Glutamatergic neuron (in vitro differentiated cells): ENCODE measurements at regions not wholly inside any gene's neighbourhood (a gene's known extent, or its start where the extent isn't known, plus 50 kb on each side); places are given as distances from the start of the nearest gene placed in this dataset.

ENCODE experiments used
- DNase-seq: peaks from one replicate; pipeline ENCODE4 v3.0.0; 2022
- H3K27ac Mint-ChIP-seq: one replicate; pipeline ENCODE4 v1.8.0; 2020; ENCODE audit warnings: mild to moderate bottlenecking, mixed read lengths, inconsistent platforms; ENCODE audit not compliant: unreplicated experiment
- H3K27me3 Mint-ChIP-seq: one replicate; pipeline ENCODE4 v1.8.0; 2020; ENCODE audit warnings: mild to moderate bottlenecking, moderate library complexity, mixed read lengths, inconsistent platforms; ENCODE audit not compliant: unreplicated experiment
- H3K36me3 Mint-ChIP-seq: one replicate; pipeline ENCODE4 v1.8.0; 2020; ENCODE audit warnings: mild to moderate bottlenecking, mixed read lengths, inconsistent platforms; ENCODE audit not compliant: unreplicated experiment
- H3K4me1 Mint-ChIP-seq: one replicate; pipeline ENCODE4 v1.8.0; 2020; ENCODE audit warnings: mild to moderate bottlenecking, low read depth, mixed read lengths, inconsistent platforms; ENCODE audit not compliant: unreplicated experiment
- H3K4me3 Mint-ChIP-seq: one replicate; pipeline ENCODE4 v1.8.0; 2020; ENCODE audit warnings: mild to moderate bottlenecking, mixed read lengths, inconsistent platforms; ENCODE audit not compliant: unreplicated experiment
- H3K9me3 Mint-ChIP-seq: one replicate; pipeline ENCODE4 v1.8.0; 2020; ENCODE audit warnings: mild to moderate bottlenecking, moderate library complexity, mixed read lengths, inconsistent platforms; ENCODE audit not compliant: unreplicated experiment
- TF ChIP-seq, protein P1 (sequence below): fragments of 200-600 bp; sonication (generic); IDR thresholded peaks from one replicate; pipeline ENCODE4 v1.5.0; 2021; ENCODE audit not compliant: partially characterized antibody, unreplicated experiment

DNA sequence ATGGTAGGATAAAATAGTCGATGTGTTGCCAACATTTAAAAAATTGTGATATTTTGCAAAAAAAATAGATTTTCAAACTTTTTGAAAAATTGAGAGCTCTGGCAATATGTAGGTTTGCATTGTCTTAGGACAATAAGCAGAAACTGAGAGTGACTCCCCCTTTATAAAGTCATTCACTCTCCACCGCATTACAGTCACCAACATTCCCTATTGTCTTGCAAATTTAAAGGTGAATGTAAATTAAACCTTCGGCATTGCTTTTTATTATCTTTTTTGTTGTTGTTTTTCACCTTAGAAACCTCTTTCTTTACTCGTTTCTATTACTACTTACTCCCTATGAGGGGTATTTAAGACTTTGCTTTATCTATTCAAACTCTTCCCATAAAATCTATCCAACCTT is 944.2 kb downstream of the DTWD2 start:
- TF ChIP-seq, protein P1, sequence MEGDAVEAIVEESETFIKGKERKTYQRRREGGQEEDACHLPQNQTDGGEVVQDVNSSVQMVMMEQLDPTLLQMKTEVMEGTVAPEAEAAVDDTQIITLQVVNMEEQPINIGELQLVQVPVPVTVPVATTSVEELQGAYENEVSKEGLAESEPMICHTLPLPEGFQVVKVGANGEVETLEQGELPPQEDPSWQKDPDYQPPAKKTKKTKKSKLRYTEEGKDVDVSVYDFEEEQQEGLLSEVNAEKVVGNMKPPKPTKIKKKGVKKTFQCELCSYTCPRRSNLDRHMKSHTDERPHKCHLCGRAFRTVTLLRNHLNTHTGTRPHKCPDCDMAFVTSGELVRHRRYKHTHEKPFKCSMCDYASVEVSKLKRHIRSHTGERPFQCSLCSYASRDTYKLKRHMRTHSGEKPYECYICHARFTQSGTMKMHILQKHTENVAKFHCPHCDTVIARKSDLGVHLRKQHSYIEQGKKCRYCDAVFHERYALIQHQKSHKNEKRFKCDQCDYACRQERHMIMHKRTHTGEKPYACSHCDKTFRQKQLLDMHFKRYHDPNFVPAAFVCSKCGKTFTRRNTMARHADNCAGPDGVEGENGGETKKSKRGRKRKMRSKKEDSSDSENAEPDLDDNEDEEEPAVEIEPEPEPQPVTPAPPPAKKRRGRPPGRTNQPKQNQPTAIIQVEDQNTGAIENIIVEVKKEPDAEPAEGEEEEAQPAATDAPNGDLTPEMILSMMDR, result no peak
- no peaks in the 10 kb centered on the region for H3K27me3 Mint-ChIP-seq
- H3K36me3 Mint-ChIP-seq, result no peaks in the 10 kb centered on the region
- no peaks in the 10 kb centered on the region for H3K4me1 Mint-ChIP-seq
- H3K9me3 Mint-ChIP-seq, result no peaks in the 10 kb centered on the region
- no peak for DNase-seq
- H3K27ac Mint-ChIP-seq, result no peak overlapping the region
- no peak overlapping the region for H3K4me3 Mint-ChIP-seq

DNA sequence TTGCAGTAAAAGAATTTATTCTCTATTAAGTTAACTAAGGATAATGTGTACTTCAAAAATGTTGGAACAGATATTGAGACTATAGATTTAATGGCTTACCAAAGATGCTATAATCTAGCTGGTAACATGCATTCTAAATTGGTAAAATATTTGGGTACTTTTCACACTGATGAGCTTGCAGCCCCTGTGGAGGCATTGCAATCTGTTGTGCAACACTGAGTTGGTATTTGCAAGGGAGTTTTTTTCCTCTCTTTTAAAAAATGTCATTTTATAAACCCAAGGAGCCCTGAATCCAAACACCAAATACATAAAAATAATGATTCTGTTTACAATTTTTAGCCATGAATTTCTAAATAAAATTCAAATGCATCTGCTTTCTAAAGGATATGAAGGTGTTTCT is 944.8 kb downstream of the DTWD2 start:
- no peak overlapping the region for H3K27ac Mint-ChIP-seq
- H3K4me1 Mint-ChIP-seq, result no peaks in the 10 kb centered on the region
- no peaks in the 10 kb centered on the region for H3K36me3 Mint-ChIP-seq
- no peaks in the 10 kb centered on the region for H3K9me3 Mint-ChIP-seq
- no peak overlapping the region for H3K4me3 Mint-ChIP-seq
- no peak for DNase-seq
- TF ChIP-seq, protein P1, result no peak
- no peaks in the 10 kb centered on the region for H3K27me3 Mint-ChIP-seq

DNA sequence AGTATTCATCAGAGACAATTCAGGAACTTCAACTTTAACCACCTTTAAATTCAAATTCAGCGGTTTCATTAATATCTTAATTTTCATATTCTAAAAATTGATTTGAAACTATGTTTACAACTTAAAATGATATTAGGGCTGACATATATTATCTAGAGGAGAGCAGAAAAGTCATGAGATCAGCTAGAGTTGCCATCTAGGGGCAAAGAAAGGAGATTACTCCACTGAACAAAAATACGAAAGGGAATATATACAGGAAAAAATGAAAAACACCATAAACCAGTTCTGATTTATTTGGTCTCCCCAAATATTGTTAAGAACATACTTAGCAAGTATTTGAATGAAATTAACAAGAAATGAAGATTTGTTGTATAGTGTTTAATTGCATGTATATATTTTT is 946.3 kb downstream of the DTWD2 start:
- TF ChIP-seq, protein P1, result peak; percentile 19
- Mint-ChIP-seq H3K4me3 (no peak overlapping the region), H3K36me3 (no peaks in the 10 kb centered on the region), H3K4me1 (no peaks in the 10 kb centered on the region), H3K27me3 (no peaks in the 10 kb centered on the region), H3K27ac (no peak overlapping the region), H3K9me3 (no peaks in the 10 kb centered on the region)
- DNase-seq, result no peak

DNA sequence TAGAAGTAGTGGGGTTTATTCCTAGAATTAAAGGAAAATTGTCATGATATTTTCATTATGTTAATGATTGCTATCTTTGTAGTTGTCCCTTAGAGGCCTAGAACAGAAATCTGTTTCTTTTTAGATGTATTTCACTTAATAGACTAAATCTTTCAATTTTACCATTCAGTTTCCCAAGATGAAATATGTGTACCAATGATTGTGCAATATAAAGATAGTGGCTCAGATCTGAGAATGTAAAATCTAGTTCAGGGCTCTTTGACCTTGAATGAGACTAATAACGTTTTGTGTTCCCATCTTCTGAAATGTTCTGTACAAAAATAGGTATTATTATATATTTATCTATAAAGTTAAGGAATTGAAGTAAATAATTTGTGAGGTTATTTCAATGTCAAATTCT is 947.9 kb downstream of the DTWD2 start:
- Mint-ChIP-seq H3K36me3 (no peaks in the 10 kb centered on the region), H3K27ac (no peak overlapping the region), H3K4me3 (no peak overlapping the region), H3K4me1 (no peaks in the 10 kb centered on the region), H3K9me3 (no peaks in the 10 kb centered on the region), H3K27me3 (no peaks in the 10 kb centered on the region)
- no peak for DNase-seq
- TF ChIP-seq, protein P1, result no peak

DNA sequence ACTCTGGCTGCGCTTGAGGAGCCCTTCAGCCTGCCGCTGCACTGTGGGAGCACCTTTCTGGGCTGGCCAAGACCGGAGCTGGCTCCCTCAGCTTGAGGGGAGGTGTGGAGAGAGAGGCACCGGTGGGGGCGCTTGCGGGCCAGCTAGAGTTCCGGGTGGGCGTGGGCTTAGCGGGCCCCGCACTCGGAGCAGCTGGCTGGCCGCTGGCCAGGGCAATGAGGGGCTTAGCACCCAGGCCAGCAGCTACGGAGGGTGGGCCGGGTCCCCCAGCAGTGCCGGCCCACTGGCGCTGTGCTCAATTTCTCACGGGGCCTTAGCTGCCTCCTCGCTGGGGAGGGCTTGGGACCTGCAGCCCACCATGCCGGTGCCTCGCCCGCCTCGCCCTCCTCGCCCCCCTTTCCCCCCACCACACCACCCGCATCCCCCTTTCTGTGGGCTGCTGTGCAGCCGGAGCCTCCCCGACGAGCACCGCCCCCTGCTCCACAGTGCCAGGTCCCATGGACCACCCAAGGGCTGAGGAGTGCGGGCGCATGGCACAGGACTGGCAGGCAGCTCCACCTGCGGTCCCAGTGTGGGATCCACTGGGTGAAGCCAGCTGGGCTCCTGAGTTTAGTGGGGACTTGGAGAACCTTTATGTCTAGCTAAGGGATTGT is 954.5 kb downstream of the DTWD2 start:
- H3K27ac Mint-ChIP-seq, result no peak overlapping the region
- DNase-seq, result no peak
- peaks cover 2% of the 10 kb centered on the region for H3K9me3 Mint-ChIP-seq
- no peaks in the 10 kb centered on the region for H3K36me3 Mint-ChIP-seq
- H3K4me3 Mint-ChIP-seq, result no peak overlapping the region
- TF ChIP-seq, protein P1, result no peak
- no peaks in the 10 kb centered on the region for H3K27me3 Mint-ChIP-seq
- H3K4me1 Mint-ChIP-seq, result no peaks in the 10 kb centered on the region
